Mesothelial cell of epicardium (in vitro differentiated cells): ENCODE measurements at regions not wholly inside any gene's neighbourhood (a gene's known extent, or its start where the extent isn't known, plus 50 kb on each side); places are given as distances from the start of the nearest gene placed in this dataset.

ENCODE experiments used
- DNase-seq, 2 experiments: peaks; one replicate each; pipeline ENCODE4 v3.0.0; 2021; ENCODE audit warnings: low spot score in 2 of 2; ENCODE audit not compliant: unreplicated experiment in 2 of 2
- H3K27ac Mint-ChIP-seq: 2 replicates; pipeline ENCODE4 v1.8.0; 2021; ENCODE audit warnings: mixed read lengths
- H3K27me3 Mint-ChIP-seq: 2 replicates; pipeline ENCODE4 v1.8.0; 2021; ENCODE audit warnings: low read depth, mixed read lengths
- H3K36me3 Mint-ChIP-seq: 2 replicates; pipeline ENCODE4 v1.8.0; 2021; ENCODE audit warnings: mixed read lengths
- H3K4me1 Mint-ChIP-seq: 2 replicates; pipeline ENCODE4 v1.8.0; 2021; ENCODE audit warnings: mixed read lengths
- H3K4me3 Mint-ChIP-seq: 2 replicates; pipeline ENCODE4 v1.8.0; 2021; ENCODE audit warnings: mild to moderate bottlenecking, moderate library complexity, mixed read lengths
- H3K9me3 Mint-ChIP-seq: 2 replicates; pipeline ENCODE4 v1.8.0; 2021; ENCODE audit warnings: mixed read lengths
- CTCF ChIP-seq: fragments of 200-600 bp; sonication (generic); IDR thresholded peaks from one replicate; pipeline ENCODE4 v1.5.0; 2021; ENCODE audit warnings: antibody characterized with exemption; ENCODE audit not compliant: unreplicated experiment

GRCh38 chr2:8628866-8629209, 53.0 kb upstream of the ID2 start:
- peaks cover 42% of the 10 kb centered on the region for H3K4me1 Mint-ChIP-seq
- DNase-seq = no peak
- H3K36me3 Mint-ChIP-seq = no peaks in the 10 kb centered on the region
- no peaks in the 10 kb centered on the region for H3K27me3 Mint-ChIP-seq
- no peak for TF ChIP-seq CTCF
- H3K4me3 Mint-ChIP-seq = no peak overlapping the region
- H3K27ac Mint-ChIP-seq = peak overlapping the region; percentile 50
- H3K9me3 Mint-ChIP-seq = no peaks in the 10 kb centered on the region

GRCh38 chr2:8629402-8629801, 52.5 kb upstream of the ID2 start:
- DNase-seq = no peak
- Mint-ChIP-seq H3K36me3 (no peaks in the 10 kb centered on the region), H3K4me1 (peaks cover 46% of the 10 kb centered on the region), H3K27me3 (no peaks in the 10 kb centered on the region), H3K27ac (no peak overlapping the region), H3K9me3 (no peaks in the 10 kb centered on the region), H3K4me3 (no peak overlapping the region)
- no peak for TF ChIP-seq CTCF

- Mint-ChIP-seq H3K27me3 (no peaks in the 10 kb centered on the region), H3K27ac (no peak overlapping the region), H3K4me3 (no peak overlapping the region), H3K4me1 (peaks cover 50% of the 10 kb centered on the region), H3K9me3 (no peaks in the 10 kb centered on the region), H3K36me3 (no peaks in the 10 kb centered on the region)
- no peak for TF ChIP-seq CTCF
- no peak for DNase-seq
Measured at GRCh38 chr2:8630676-8631464, 51.0 kb upstream of the ID2 start.

GRCh38 chr2:8631465-8632005, 50.3 kb upstream of the ID2 start:
- no peak overlapping the region for H3K27ac Mint-ChIP-seq
- H3K4me3 Mint-ChIP-seq = no peak overlapping the region
- no peak for DNase-seq
- no peak for TF ChIP-seq CTCF
- peaks cover 51% of the 10 kb centered on the region for H3K4me1 Mint-ChIP-seq
- H3K36me3 Mint-ChIP-seq = no peaks in the 10 kb centered on the region
- H3K9me3 Mint-ChIP-seq = no peaks in the 10 kb centered on the region
- H3K27me3 Mint-ChIP-seq = no peaks in the 10 kb centered on the region
